ENCODE measurements at regions not wholly inside any gene's neighbourhood (a gene's known extent, or its start where the extent isn't known, plus 50 kb on each side); places are given as distances from the start of the nearest gene placed in this dataset.

- Histone ChIP-seq H3K27ac (ENCODE audit: low read depth, low read length) (no peak overlapping the region), H3K27me3 (ENCODE audit: low read length) (no peaks in the 10 kb centered on the region), H3K9ac (ENCODE audit: low read length) (no peak overlapping the region), H3K9me3 (ENCODE audit: insufficient read depth, low read length) (no peaks in the 10 kb centered on the region), H2AFZ (ENCODE audit: low read depth, low read length, severe bottlenecking) (no peak overlapping the region), H3F3A (ENCODE audit: insufficient read depth) (no peaks in the 10 kb centered on the region), H3K4me3 (ENCODE audit: insufficient read depth, low read length, poor library complexity, severe bottlenecking) (no peak overlapping the region), H3K4me2 (ENCODE audit: low read depth, low read length, poor library complexity, severe bottlenecking) (no peak overlapping the region), H3K36me3 (ENCODE audit: low read length) (no peaks in the 10 kb centered on the region), H3K9me2 (replicated peaks; ENCODE audit: insufficient read depth, low read length) (no peaks in the 10 kb centered on the region), H4K20me1 (ENCODE audit: low read depth, low read length) (no peaks in the 10 kb centered on the region), H3K79me2 (ENCODE audit: insufficient read depth, low read length) (no peaks in the 10 kb centered on the region)
- TF ChIP-seq EZH2phosphoT487 (conservative IDR thresholded peaks at IDR 0.05; ENCODE audit: low read length) = no peak
- TF ChIP-seq, protein P1, sequence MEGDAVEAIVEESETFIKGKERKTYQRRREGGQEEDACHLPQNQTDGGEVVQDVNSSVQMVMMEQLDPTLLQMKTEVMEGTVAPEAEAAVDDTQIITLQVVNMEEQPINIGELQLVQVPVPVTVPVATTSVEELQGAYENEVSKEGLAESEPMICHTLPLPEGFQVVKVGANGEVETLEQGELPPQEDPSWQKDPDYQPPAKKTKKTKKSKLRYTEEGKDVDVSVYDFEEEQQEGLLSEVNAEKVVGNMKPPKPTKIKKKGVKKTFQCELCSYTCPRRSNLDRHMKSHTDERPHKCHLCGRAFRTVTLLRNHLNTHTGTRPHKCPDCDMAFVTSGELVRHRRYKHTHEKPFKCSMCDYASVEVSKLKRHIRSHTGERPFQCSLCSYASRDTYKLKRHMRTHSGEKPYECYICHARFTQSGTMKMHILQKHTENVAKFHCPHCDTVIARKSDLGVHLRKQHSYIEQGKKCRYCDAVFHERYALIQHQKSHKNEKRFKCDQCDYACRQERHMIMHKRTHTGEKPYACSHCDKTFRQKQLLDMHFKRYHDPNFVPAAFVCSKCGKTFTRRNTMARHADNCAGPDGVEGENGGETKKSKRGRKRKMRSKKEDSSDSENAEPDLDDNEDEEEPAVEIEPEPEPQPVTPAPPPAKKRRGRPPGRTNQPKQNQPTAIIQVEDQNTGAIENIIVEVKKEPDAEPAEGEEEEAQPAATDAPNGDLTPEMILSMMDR (IDR thresholded peaks at IDR 0.05; ENCODE audit: insufficient read depth, low read length, poor library complexity, severe bottlenecking) = no peak
Measured at GRCh38 chr1:209053587-209053986, 529.9 kb upstream of the CAMK1G start.

DNA sequence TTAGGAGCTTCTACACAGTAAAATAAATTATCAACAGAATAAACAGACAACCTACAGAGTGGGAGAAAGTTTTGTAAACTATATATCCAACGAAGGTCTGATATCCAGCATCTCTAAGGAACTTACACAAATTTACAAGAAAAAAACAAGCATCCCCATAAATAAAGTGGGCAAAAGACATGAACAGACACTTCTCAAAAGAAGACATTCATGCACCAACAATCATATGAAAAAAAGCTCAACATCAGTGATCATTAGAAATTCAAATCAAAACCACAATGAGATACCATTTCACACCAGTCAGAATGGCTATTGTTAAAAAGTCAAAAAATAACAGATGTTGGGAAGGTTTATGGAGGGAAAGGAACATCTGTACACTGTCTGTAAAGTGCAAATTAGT is 526.4 kb upstream of the CAMK1G start:
- no peaks in the 10 kb centered on the region for H3K79me2 ChIP-seq (ENCODE audit: insufficient read depth, low read length)
- H3K36me3 ChIP-seq (ENCODE audit: low read length) = no peaks in the 10 kb centered on the region
- no peaks in the 10 kb centered on the region for H3K27me3 ChIP-seq (ENCODE audit: low read length)
- no peak overlapping the region for H3K4me2 ChIP-seq (ENCODE audit: low read depth, low read length, poor library complexity, severe bottlenecking)
- H4K20me1 ChIP-seq (ENCODE audit: low read depth, low read length) = no peaks in the 10 kb centered on the region
- H3K9ac ChIP-seq (ENCODE audit: low read length) = no peak overlapping the region
- H3K9me3 ChIP-seq (ENCODE audit: insufficient read depth, low read length) = no peaks in the 10 kb centered on the region
- no peak overlapping the region for H3K27ac ChIP-seq (ENCODE audit: low read depth, low read length)
- H3F3A ChIP-seq (ENCODE audit: insufficient read depth) = no peaks in the 10 kb centered on the region
- no peak overlapping the region for H3K4me3 ChIP-seq (ENCODE audit: insufficient read depth, low read length, poor library complexity, severe bottlenecking)
- no peak for TF ChIP-seq EZH2phosphoT487 (conservative IDR thresholded peaks at IDR 0.05; ENCODE audit: low read length)
- TF ChIP-seq, protein P1 (IDR thresholded peaks at IDR 0.05; ENCODE audit: insufficient read depth, low read length, poor library complexity, severe bottlenecking) = no peak
- H2AFZ ChIP-seq (ENCODE audit: low read depth, low read length, severe bottlenecking) = no peak overlapping the region
- no peaks in the 10 kb centered on the region for H3K9me2 ChIP-seq (replicated peaks; ENCODE audit: insufficient read depth, low read length)

GRCh38 chr1:209057901-209058300 is 525.6 kb upstream of the CAMK1G start:
- H3K36me3 ChIP-seq (ENCODE audit: low read length) = no peaks in the 10 kb centered on the region
- no peak overlapping the region for H3K4me3 ChIP-seq (ENCODE audit: insufficient read depth, low read length, poor library complexity, severe bottlenecking)
- H4K20me1 ChIP-seq (ENCODE audit: low read depth, low read length) = no peaks in the 10 kb centered on the region
- H3K27ac ChIP-seq (ENCODE audit: low read depth, low read length) = no peak overlapping the region
- no peak overlapping the region for H3K9ac ChIP-seq (ENCODE audit: low read length)
- no peak for TF ChIP-seq EZH2phosphoT487 (conservative IDR thresholded peaks at IDR 0.05; ENCODE audit: low read length)
- TF ChIP-seq, protein P1 (IDR thresholded peaks at IDR 0.05; ENCODE audit: insufficient read depth, low read length, poor library complexity, severe bottlenecking) = no peak
- no peak overlapping the region for H3K4me2 ChIP-seq (ENCODE audit: low read depth, low read length, poor library complexity, severe bottlenecking)
- no peaks in the 10 kb centered on the region for H3K9me3 ChIP-seq (ENCODE audit: insufficient read depth, low read length)
- no peaks in the 10 kb centered on the region for H3K27me3 ChIP-seq (ENCODE audit: low read length)
- no peaks in the 10 kb centered on the region for H3K9me2 ChIP-seq (replicated peaks; ENCODE audit: insufficient read depth, low read length)
- no peak overlapping the region for H2AFZ ChIP-seq (ENCODE audit: low read depth, low read length, severe bottlenecking)
- no peaks in the 10 kb centered on the region for H3K79me2 ChIP-seq (ENCODE audit: insufficient read depth, low read length)
- no peaks in the 10 kb centered on the region for H3F3A ChIP-seq (ENCODE audit: insufficient read depth)

All from SU-DHL-6 (cell line).